Stomach (tissue), 4 donors: ENCODE measurements at regions not wholly inside any gene's neighbourhood (a gene's known extent, or its start where the extent isn't known, plus 50 kb on each side); places are given as distances from the start of the nearest gene placed in this dataset.

Source experiments
- EP300 ChIP-seq: sonication (generic); formaldehyde crosslinking; IDR thresholded peaks from one replicate; pipeline ENCODE4 v1.6.1; 2017; ENCODE audit warnings: antibody characterized with exemption
- POLR2A ChIP-seq, 4 donors: fragments of 450-650 bp; IDR thresholded peaks; one replicate each; pipeline ENCODE4 v1.6.1; 2016; ENCODE audit warnings: antibody characterized with exemption in 4 of 4, control low read depth in 2 of 4, mild to moderate bottlenecking in 1 of 4, moderate library complexity in 1 of 4
- POLR2AphosphoS5 ChIP-seq, 3 donors: sonication (generic); formaldehyde crosslinking; IDR thresholded peaks; one replicate each; pipeline ENCODE4 v1.6.1; 2016; ENCODE audit warnings: antibody characterized with exemption in 3 of 3
- TF ChIP-seq, protein P1 (sequence below), 7 experiments: fragments of 450-650 bp in 4 of 7; fragments of 200-600 bp in 3 of 7; sonication (generic) in 3 of 7; IDR thresholded peaks; one replicate each; pipeline ENCODE4 v1.5.1; 2016 to 2019; ENCODE audit warnings: antibody characterized with exemption in 7 of 7, control low read depth in 2 of 7, mild to moderate bottlenecking in 1 of 7

DNA sequence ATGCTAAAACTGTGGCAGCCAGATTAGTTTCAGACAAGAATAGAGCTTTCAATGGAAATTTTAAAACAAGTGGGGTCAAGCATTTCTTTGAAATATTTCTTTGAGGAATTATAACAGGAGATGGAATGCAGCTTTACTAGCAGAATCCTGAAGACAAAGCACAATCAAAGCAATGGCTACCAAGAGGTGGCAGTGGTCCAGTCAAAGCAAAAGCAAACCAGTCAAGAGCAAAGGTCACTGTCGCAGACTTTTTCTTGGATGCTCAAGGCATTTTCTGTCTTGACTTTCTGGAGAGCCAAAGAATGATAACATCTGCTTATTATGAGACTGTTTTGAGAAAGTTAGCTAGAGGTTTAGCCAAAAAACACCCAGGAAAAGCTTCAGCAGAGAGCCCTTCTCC, 351.2 kb upstream of the DLGAP1 start:
- TF ChIP-seq, protein P1, sequence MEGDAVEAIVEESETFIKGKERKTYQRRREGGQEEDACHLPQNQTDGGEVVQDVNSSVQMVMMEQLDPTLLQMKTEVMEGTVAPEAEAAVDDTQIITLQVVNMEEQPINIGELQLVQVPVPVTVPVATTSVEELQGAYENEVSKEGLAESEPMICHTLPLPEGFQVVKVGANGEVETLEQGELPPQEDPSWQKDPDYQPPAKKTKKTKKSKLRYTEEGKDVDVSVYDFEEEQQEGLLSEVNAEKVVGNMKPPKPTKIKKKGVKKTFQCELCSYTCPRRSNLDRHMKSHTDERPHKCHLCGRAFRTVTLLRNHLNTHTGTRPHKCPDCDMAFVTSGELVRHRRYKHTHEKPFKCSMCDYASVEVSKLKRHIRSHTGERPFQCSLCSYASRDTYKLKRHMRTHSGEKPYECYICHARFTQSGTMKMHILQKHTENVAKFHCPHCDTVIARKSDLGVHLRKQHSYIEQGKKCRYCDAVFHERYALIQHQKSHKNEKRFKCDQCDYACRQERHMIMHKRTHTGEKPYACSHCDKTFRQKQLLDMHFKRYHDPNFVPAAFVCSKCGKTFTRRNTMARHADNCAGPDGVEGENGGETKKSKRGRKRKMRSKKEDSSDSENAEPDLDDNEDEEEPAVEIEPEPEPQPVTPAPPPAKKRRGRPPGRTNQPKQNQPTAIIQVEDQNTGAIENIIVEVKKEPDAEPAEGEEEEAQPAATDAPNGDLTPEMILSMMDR (IDR thresholded peaks at IDR 0.05) = no peak
- TF ChIP-seq POLR2A (IDR thresholded peaks at IDR 0.05) (no peak), EP300 (no peak), POLR2AphosphoS5 (IDR thresholded peaks at IDR 0.05) (no peak)
